HG02885 (cell line): ENCODE measurements at regions not wholly inside any gene's neighbourhood (a gene's known extent, or its start where the extent isn't known, plus 50 kb on each side); places are given as distances from the start of the nearest gene placed in this dataset.

Source experiments
- ATAC-seq: cut with Tn5 transposase; IDR thresholded peaks from one replicate; pipeline ENCODE4 v1.9.1; 2021; ENCODE audit warnings: mild to moderate bottlenecking; ENCODE audit not compliant: unreplicated experiment, poor library complexity

DNA sequence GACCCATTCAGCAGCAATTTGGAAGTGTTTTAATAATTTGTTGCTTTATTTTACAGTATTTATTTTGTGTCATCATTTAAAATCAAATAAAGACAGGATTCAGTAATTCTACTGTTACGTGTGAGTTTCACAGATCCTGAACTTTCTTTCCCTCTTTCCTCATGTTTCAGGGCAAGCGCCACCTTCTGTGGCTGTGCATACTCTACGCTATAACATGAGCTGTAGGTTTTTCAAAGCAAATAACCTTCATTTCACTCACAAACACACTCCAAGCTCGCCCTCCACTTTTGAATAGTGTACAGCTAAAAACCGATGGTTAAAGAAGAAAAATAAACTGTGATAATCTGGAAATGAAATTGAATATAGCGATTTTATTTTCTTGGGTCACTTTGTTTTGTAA, 753.3 kb downstream of the OLFM4 start:
- peak; percentile 13 for ATAC-seq

- ATAC-seq, result peak; percentile 86
Observed at GRCh38 chr13:53782488-53782961, 753.9 kb downstream of the OLFM4 start.

DNA sequence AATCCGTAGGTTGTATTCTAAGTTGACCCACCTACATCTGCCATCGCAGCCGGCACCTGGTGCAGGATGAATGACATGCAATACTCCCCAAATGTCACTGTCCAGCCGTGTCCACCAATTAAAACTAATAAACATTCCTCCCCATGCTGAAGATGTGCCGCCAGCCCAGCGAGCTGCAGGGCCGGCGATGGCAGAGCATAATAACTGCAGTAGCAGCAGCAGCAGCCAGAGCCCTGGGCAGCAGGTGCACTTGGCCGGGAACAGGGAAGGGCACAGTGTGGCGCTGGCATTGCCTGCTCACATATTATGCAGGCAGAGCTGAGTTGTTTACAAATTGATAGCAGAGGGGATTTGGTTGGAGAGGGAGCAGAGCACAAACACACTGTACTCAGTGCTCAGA, 754.9 kb downstream of the OLFM4 start:
- no peak for ATAC-seq

DNA sequence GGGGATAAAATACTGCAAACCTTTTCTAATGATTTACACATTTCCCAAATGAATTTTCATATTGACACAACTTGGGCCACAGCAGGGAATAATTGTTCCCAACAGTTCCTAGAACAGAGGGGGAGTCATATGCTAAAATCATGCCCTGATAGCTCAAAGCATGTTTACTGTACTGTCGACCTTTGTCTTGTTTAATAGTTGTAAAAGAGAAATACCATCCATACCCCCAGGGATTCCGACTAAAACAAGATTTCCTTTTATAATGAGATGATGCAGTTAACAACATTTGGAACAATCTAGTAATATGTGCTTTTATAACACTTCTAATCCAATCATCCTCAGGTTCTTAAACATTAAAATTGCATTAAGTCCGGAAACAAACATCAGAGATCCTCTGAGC, 759.7 kb downstream of the OLFM4 start:
- ATAC-seq, result no peak

DNA sequence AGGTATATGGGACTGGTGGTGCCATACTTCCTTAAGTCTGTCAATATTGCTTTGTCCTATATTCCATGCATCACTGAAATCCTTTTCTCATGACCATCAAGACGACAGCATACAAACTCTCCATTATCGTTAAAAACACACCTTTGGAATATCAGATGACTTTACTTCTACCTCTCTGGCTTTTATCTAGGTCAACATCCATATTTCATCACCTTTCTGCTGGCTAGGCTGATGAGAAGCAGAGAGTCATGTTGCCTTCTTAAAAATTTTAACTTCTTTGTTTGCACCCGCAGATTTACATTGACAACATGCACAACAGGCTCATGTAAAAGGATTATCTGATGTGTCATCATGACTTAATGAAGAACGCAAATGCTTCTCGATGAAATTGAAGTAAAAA, 771.4 kb downstream of the OLFM4 start:
- ATAC-seq, result no peak

GRCh38 chr13:53807251-53807834, 778.7 kb downstream of the OLFM4 start:
- ATAC-seq, result no peak

- ATAC-seq, result no peak
Observed at GRCh38 chr13:53821632-53822031, 793.0 kb downstream of the OLFM4 start.

DNA sequence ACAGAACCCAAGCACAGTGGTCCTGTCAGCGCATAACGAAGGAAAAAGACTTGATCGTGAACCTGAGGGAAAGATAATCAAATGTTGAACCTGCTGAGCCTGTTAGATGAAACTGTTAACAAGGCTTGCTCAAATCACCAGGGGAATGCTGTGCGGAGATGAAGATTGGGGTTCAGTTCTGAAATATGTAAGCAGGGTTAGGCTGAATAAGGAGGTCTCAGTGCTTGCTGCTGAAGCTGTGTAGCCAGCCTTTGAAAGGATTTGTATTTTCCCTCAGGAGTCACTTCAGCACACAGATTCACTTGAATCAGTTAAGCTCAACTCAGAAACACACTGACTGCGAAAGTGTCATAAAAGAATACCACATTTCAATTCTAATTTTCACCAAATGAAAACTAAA, 793.5 kb downstream of the OLFM4 start:
- no peak for ATAC-seq

DNA sequence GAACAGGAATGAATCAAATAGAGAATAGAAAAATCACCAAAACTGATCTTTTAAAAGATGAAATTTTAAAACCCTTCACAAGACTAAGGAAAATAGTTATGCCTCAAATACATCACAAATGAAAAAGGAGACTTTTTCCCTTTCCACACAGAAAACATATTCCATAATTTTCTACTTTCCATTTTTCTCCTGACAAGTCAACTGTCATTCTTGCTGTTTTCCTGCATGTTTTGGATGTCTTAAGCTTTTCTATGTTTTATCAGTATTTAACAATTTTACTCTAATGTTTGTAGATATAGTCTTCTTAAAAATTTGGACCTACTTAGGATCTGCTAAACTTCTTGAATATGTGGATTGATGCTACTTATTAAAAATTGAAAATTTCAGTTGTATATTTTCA, 810.8 kb downstream of the OLFM4 start:
- no peak for ATAC-seq

GRCh38 chr13:53844473-53845146, 816.0 kb downstream of the OLFM4 start:
- ATAC-seq, result no peak

- ATAC-seq, result no peak
Observed at GRCh38 chr13:53847502-53847901, 818.9 kb downstream of the OLFM4 start.

GRCh38 chr13:53848366-53848961, 819.9 kb downstream of the OLFM4 start:
- no peak for ATAC-seq

- no peak for ATAC-seq
Observed at GRCh38 chr13:53854321-53854720, 825.7 kb downstream of the OLFM4 start.

- no peak for ATAC-seq
Observed at GRCh38 chr13:53856573-53857195, 828.1 kb downstream of the OLFM4 start.

DNA sequence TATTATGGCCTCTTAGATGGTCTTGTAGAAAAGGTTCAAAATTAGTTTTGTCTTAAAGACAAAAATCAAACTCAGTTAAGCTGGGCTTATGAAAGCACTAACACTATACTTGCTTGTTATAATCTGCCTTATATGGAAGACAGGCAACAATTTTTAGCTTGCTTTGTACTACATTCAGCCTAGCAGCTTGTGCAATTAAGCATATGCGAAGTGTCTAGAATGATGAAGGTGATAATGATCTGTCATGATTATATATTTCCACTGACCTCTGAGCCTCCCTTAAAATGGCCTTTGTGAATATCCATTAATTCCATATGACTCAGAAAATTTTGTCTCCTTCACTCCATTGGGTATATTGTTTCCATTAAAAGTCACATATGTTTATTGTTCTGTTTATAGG, 834.9 kb downstream of the OLFM4 start:
- no peak for ATAC-seq

GRCh38 chr13:53873558-53873957, 844.9 kb downstream of the OLFM4 start:
- ATAC-seq, result no peak

DNA sequence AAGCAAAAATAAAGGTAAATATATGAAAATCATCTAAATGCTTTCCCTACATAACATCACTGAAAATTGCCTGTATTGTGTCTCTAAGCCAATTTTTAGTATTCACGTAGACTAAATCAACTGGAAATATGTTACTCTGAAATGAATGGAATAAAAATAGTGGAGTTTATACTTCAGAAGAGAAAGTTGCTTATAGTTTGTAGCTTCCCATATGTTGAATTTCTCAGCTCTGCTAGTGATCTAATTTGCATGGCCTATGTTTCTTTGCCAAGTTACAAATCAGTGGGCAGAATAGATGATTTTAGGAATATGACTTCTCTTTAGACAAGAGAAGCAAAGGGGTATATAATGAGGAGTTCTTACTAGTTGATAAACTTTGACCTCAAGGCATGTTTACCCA, 850.2 kb downstream of the OLFM4 start:
- no peak for ATAC-seq

DNA sequence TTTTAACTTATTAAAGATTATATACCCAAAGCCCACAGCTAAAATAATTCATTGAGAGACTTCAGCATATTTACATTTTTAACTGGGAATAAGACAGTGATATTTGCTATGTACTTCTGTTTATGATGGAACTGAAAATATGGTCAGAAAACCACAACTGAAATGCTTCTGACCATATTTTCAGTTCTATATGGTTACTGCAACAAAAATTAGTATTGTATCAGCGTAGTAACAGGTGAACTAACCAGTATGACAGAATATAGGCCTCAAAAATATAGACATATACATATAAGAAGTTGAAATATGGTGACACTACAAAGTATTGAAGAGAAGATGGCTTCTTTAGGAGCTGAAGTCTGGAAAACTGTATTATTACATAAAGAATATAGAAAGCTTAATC, 857.4 kb downstream of the OLFM4 start:
- ATAC-seq, result peak; percentile 68

DNA sequence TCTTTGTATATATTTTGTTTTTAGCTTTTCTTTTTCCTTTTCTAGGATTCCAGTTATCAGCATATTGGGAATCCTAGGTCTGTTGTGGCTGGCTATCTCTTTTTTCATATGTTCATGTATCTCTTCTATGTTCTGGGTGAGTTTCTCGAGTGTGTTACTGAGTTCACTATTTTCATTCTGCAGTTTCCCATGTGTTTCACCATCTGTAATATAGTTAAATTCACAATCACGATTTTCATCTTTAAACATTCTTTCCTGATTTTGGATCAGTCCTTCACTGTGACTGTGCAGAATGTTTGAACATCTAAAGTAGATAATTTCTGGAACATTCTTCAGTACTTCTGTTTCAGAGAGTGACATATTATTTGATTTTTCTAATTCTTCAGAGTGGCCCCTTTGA, 862.1 kb downstream of the OLFM4 start:
- ATAC-seq, result no peak

DNA sequence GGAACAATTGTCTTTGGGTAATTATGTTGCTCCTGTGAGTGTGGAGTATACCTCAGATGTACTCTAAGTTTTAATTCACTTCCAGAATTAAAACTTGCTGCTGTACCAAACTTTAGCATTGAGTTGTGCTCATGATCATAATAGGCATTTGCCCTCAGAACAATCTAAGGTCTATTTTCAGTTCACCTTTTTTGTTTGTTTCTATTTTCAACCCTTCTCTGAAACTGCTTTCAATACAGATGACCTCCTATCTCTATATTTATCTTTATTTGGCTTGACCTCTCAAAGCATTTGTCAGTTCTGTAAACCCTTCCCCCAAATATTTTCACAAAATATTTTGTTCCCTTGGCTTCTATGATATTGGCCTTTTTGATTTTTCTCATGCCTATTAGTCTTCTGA, 873.0 kb downstream of the OLFM4 start:
- peak; percentile 75 for ATAC-seq

DNA sequence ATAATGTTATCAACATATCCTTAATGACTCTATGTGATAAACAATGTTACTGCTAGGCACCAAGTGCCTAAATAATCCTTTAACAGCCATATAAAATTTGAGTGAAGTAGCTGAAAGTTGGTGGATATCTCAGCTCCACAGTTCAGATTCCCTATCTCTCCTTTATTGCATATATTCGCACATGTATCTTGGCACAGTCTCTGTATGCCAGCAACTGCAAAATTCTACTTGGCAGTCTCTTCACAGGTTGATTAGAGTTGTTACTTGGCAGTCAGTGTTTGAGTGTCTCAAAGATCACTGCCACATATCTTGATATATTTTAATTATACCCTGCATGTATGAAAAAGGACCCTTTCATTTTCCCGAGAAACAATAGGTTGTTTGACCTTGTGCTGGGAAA, 879.3 kb downstream of the OLFM4 start:
- ATAC-seq, result no peak
